ENCODE measurements at regions not wholly inside any gene's neighbourhood (a gene's known extent, or its start where the extent isn't known, plus 50 kb on each side); places are given as distances from the start of the nearest gene placed in this dataset.

DNA sequence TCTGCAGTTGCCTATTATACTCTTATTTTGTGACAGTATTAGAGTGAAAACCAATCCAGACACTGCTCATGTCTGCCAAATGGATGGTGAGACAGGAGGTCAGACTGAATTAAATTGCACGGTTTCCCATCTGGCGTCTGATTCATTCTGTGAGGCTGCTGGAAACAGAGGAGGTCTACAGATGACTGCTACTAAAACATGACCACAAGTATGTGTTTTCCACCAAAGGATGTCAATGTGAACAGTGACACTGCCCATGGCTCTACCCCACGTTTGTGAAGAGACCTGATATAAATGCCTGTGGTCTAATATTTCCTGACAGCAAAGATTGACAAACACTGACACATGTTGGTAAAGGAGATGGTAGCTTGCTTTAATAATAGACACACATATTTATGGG is 104.3 kb upstream of the ST6GAL2 start:
- TF ChIP-seq, protein P1, sequence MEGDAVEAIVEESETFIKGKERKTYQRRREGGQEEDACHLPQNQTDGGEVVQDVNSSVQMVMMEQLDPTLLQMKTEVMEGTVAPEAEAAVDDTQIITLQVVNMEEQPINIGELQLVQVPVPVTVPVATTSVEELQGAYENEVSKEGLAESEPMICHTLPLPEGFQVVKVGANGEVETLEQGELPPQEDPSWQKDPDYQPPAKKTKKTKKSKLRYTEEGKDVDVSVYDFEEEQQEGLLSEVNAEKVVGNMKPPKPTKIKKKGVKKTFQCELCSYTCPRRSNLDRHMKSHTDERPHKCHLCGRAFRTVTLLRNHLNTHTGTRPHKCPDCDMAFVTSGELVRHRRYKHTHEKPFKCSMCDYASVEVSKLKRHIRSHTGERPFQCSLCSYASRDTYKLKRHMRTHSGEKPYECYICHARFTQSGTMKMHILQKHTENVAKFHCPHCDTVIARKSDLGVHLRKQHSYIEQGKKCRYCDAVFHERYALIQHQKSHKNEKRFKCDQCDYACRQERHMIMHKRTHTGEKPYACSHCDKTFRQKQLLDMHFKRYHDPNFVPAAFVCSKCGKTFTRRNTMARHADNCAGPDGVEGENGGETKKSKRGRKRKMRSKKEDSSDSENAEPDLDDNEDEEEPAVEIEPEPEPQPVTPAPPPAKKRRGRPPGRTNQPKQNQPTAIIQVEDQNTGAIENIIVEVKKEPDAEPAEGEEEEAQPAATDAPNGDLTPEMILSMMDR (conservative IDR thresholded peaks at IDR 0.05; ENCODE audit: low read length): no peak
- TF ChIP-seq EZH2phosphoT487 (IDR thresholded peaks at IDR 0.05; ENCODE audit: borderline replicate concordance, low read depth, low read length): no peak
